Ovary (tissue), 3 donors: ENCODE measurements at regions not wholly inside any gene's neighbourhood (a gene's known extent, or its start where the extent isn't known, plus 50 kb on each side); places are given as distances from the start of the nearest gene placed in this dataset.

Source experiments
- CTCF ChIP-seq, 3 donors: fragments of 450-650 bp in 2 of 3; fragments of 200-600 bp in 1 of 3; IDR thresholded peaks; one replicate each; pipeline versions ENCODE4 v1.5.1 to v1.8.0; 2016 to 2022; ENCODE audit warnings: antibody characterized with exemption in 3 of 3, mild to moderate bottlenecking in 1 of 3
- EP300 ChIP-seq: sonication (generic); formaldehyde crosslinking; IDR thresholded peaks from one replicate; pipeline ENCODE4 v1.6.1; 2017; ENCODE audit warnings: antibody characterized with exemption
- POLR2A ChIP-seq: fragments of 450-650 bp; IDR thresholded peaks from one replicate; pipeline ENCODE4 v1.6.1; 2017; ENCODE audit warnings: antibody characterized with exemption, mild to moderate bottlenecking, moderate library complexity
- donor health status: DM: no; HTN: no; CAD: no.

- TF ChIP-seq CTCF (IDR thresholded peaks at IDR 0.05) (no peak), POLR2A (no peak), EP300 (no peak)
These were observed 140.1 kb upstream of the DAPK1 start for GRCh38 chr9:87357600-87357999.
